BLaER1 treated with 17β-estradiol and CSF1 and Interleukin-3, amounts not matched to agents 10 nM and 100 nM (cell line): ENCODE measurements at regions not wholly inside any gene's neighbourhood (a gene's known extent, or its start where the extent isn't known, plus 50 kb on each side); places are given as distances from the start of the nearest gene placed in this dataset.
"Not testable (repeated sequence)": the region's sequence is repeated elsewhere in the genome, so short reads cannot be mapped to it uniquely, and the experiment has no call there.

Experiments
- H3K27ac ChIP-seq, 11 experiments: shearing (Covaris generic); formaldehyde crosslinking; 2 replicates each; pipeline ENCODE4 v1.8.1; 2022
- H3K27me3 ChIP-seq, 11 experiments: shearing (Covaris generic); formaldehyde crosslinking; 2 replicates each; pipeline ENCODE4 v1.8.1; 2022
- H3K36me3 ChIP-seq, 11 experiments: shearing (Covaris generic); formaldehyde crosslinking; 2 replicates each; pipeline ENCODE4 v1.8.1; 2022
- H3K4me1 ChIP-seq, 10 experiments: shearing (Covaris generic); formaldehyde crosslinking; 2 replicates each; pipeline ENCODE4 v1.8.1; 2022
- H3K4me2 ChIP-seq, 11 experiments: shearing (Covaris generic); formaldehyde crosslinking; 2 replicates each; pipeline ENCODE4 v1.8.1; 2022
- H3K4me3 ChIP-seq, 10 experiments: shearing (Covaris generic); formaldehyde crosslinking; 2 replicates each; pipeline ENCODE4 v1.8.1; 2022
- H3K9ac ChIP-seq, 11 experiments: shearing (Covaris generic); formaldehyde crosslinking; 2 replicates each; pipeline ENCODE4 v1.8.1; 2022
- H3K9me3 ChIP-seq, 11 experiments: shearing (Covaris generic); formaldehyde crosslinking; replicated peaks in 1 of 11; 2 replicates each; pipeline ENCODE4 v1.8.1; 2022
- H4K20me1 ChIP-seq, 11 experiments: shearing (Covaris generic); formaldehyde crosslinking; 2 replicates each; pipeline ENCODE4 v1.8.1; 2022
- Cebpa-rat ChIP-seq, 11 experiments: shearing (Covaris generic); IDR thresholded peaks; 2 replicates each; pipeline ENCODE4 v1.8.1; 2022

DNA sequence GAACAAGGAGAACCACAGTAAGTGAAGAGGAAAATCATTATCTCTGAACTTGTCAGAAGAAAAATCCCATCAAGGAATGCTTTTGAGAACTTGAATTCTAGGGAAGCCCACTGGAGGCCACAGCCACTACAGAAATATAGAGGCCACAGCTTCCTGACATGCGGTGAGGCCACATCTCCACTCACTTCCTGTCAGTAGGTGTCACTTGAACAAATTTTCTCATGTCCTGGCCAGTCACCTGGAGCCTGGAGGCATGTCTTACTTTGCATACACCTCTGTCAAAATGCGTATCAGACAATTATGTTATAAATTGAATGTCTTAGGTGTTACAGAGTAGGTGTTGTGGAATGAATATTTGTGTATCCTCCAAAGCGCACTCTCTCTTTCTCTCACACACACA lies 370.3 kb downstream of the DAD1 start:
- Histone ChIP-seq H3K27ac (no peak overlapping the region), H3K36me3 (no peaks in the 10 kb centered on the region), H3K4me3 (no peak overlapping the region), H3K4me1 (no peaks in the 10 kb centered on the region), H3K9ac (no peak overlapping the region), H3K9me3 (no peaks in the 10 kb centered on the region), H3K27me3 (no peaks in the 10 kb centered on the region), H4K20me1 (no peaks in the 10 kb centered on the region), H3K4me2 (no peak overlapping the region)
- TF ChIP-seq Cebpa-rat (IDR thresholded peaks at IDR 0.05): no peak

DNA sequence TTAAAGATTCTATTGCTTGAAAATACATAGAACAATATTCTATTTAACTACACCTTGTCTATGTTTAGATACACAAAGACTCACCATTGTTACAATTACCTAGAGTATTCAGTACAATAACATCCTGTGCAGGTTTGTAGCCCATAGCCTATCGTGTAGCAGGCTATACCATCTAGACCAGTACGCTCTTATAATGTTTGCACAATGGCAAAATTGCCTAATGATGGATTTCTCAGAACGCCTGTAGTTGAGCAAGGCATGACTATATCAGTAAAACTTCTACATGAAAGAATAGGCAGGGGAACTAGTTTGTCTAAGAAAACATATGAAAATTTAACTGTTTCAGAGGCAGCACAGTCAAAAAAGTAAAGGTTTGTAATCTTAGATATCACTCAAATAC lies 375.9 kb downstream of the DAD1 start:
- H3K27ac ChIP-seq: no peak overlapping the region
- no peaks in the 10 kb centered on the region for H3K9me3 ChIP-seq
- no peak overlapping the region for H3K9ac ChIP-seq
- no peak for TF ChIP-seq Cebpa-rat (IDR thresholded peaks at IDR 0.05)
- H3K4me2 ChIP-seq: no peak overlapping the region
- H3K27me3 ChIP-seq: no peaks in the 10 kb centered on the region
- H3K36me3 ChIP-seq: no peaks in the 10 kb centered on the region
- H4K20me1 ChIP-seq: no peaks in the 10 kb centered on the region
- no peak overlapping the region for H3K4me3 ChIP-seq
- no peaks in the 10 kb centered on the region for H3K4me1 ChIP-seq

DNA sequence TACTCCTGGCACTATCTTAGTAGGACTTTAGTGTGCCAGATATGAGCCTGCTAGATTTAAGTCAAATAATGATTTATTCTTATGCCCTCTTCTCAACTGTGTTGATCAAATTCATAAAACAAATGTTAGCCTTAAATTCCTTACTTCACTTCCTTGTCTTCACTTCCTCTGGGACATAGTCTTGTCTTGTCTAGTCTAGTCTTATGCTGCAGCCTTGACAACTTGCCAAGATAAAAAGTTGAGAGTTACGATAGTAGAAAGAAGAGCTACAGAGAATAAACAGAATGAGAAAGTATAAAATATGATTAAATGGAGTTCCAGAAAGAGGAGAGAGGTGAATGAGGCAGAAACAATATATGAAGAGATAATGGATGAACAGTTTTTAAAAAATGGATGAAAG lies 378.1 kb downstream of the DAD1 start:
- H3K4me3 ChIP-seq: no peak overlapping the region
- H3K4me1 ChIP-seq: no peaks in the 10 kb centered on the region
- H3K27me3 ChIP-seq: no peaks in the 10 kb centered on the region
- no peaks in the 10 kb centered on the region for H3K9me3 ChIP-seq
- no peak overlapping the region for H3K4me2 ChIP-seq
- no peak overlapping the region for H3K27ac ChIP-seq
- no peak for TF ChIP-seq Cebpa-rat (IDR thresholded peaks at IDR 0.05)
- no peak overlapping the region for H3K9ac ChIP-seq
- no peaks in the 10 kb centered on the region for H4K20me1 ChIP-seq
- no peaks in the 10 kb centered on the region for H3K36me3 ChIP-seq

DNA sequence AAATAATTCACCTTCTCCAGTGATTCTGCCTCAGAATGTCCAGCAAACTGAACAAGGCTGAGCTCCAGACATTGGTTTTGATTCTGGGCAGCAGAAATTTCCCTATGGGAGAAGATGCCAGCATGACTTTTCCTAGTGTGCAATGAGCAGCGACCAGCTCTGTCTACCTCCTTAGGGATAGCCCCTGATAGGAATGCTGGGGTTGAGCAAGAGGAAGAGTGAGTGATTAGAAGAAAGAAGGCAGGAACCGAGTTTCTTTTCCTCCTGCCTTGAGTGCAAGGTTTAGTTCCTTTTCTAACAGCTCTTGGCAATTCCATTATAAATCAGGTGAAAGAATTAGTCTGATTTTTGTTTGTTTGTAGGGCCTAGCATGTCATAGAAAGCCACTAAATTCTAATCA lies 379.0 kb downstream of the DAD1 start:
- Histone ChIP-seq H3K9me3 (no peaks in the 10 kb centered on the region), H4K20me1 (no peaks in the 10 kb centered on the region), H3K27ac (no peak overlapping the region), H3K4me2 (no peak overlapping the region), H3K9ac (no peak overlapping the region), H3K4me1 (no peaks in the 10 kb centered on the region), H3K4me3 (no peak overlapping the region), H3K36me3 (no peaks in the 10 kb centered on the region), H3K27me3 (no peaks in the 10 kb centered on the region)
- no peak for TF ChIP-seq Cebpa-rat (IDR thresholded peaks at IDR 0.05)

DNA sequence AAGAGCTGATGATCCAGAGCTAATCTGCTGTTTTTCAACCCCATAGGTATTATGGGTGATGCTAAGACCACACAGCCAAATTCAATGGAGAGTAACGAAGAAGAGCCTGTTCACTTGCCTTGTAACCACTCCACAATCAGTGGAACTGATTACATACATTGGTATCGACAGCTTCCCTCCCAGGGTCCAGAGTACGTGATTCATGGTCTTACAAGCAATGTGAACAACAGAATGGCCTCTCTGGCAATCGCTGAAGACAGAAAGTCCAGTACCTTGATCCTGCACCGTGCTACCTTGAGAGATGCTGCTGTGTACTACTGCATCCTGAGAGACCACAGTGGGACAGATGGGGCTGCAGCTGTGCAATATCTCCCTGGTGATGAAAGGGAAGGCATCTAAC lies 386.0 kb downstream of the DAD1 start:
- H4K20me1 ChIP-seq: no peaks in the 10 kb centered on the region
- TF ChIP-seq Cebpa-rat (IDR thresholded peaks at IDR 0.05): no peak
- H3K9me3 ChIP-seq: peaks cover 0 to 8% (median 5%) of the 10 kb centered on the region in 11 experiments; a peak in 2 of 22 replicates
- no peak overlapping the region for H3K4me2 ChIP-seq
- no peak overlapping the region for H3K27ac ChIP-seq
- H3K27me3 ChIP-seq: no peaks in the 10 kb centered on the region
- H3K36me3 ChIP-seq: no peaks in the 10 kb centered on the region
- H3K4me1 ChIP-seq: no peaks in the 10 kb centered on the region
- H3K9ac ChIP-seq: no peak overlapping the region
- H3K4me3 ChIP-seq: no peak overlapping the region

DNA sequence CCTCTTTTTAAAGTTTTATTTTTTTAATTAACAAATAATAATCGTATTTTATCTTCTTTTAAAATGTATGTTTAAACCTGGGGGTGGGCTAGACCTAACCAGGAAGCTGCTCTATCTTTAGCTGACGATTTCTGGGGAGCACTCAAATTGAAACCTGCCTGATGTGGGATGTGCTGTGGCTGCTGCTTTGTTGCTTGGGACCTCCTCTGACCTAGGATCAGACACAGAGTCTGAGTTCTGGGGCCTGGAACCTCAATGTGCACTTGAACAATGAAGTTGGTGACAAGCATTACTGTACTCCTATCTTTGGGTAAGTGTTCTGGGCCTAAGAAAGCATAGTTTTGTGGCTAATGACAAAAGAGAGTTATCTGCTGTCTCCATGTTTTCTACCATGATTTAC lies 386.7 kb downstream of the DAD1 start:
- no peak overlapping the region for H3K9ac ChIP-seq
- H3K4me3 ChIP-seq: no peak overlapping the region
- no peaks in the 10 kb centered on the region for H3K36me3 ChIP-seq
- no peak for TF ChIP-seq Cebpa-rat (IDR thresholded peaks at IDR 0.05)
- H4K20me1 ChIP-seq: no peaks in the 10 kb centered on the region
- H3K27ac ChIP-seq: no peak overlapping the region
- H3K4me2 ChIP-seq: no peak overlapping the region
- H3K4me1 ChIP-seq: no peaks in the 10 kb centered on the region
- no peaks in the 10 kb centered on the region for H3K27me3 ChIP-seq
- H3K9me3 ChIP-seq: peaks cover 0 to 8% (median 5%) of the 10 kb centered on the region in 11 experiments; a peak in 2 of 22 replicates

DNA sequence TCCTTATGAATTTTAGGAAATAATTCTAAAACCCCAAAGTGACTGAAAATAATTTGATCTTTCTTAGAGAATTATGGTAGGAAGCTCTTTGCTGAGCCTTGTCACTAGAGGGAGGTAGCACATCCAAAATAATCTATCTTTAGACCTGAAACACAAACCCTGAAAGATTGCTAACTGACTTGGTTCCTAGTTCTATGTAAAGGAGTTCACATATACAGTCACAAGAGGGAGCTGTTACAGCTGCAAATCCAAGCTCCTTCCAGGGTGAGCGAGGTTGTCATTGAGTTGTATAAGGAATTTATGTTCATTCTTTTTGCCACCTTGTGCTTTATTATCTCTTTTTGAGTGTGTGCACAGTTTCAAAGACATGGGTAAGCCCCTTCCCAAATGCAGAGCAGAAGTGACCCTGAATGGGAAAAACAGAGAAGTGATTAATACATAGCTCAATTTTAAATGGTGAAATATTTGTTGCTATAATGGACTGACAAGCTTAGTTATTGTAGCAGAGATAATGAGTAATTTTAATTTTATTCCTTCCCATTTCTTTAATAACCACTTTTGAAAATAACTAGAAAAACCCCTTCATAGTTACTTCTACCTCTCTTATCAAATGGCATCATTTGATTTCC lies 387.9 kb downstream of the DAD1 start:
- no peaks in the 10 kb centered on the region for H4K20me1 ChIP-seq
- H3K4me1 ChIP-seq: no peaks in the 10 kb centered on the region
- no peak overlapping the region for H3K4me2 ChIP-seq
- H3K9me3 ChIP-seq: peaks cover 0 to 8% (median 5%) of the 10 kb centered on the region in 11 experiments; a peak in 2 of 22 replicates
- no peaks in the 10 kb centered on the region for H3K36me3 ChIP-seq
- no peaks in the 10 kb centered on the region for H3K27me3 ChIP-seq
- H3K4me3 ChIP-seq: no peak overlapping the region
- no peak overlapping the region for H3K27ac ChIP-seq
- TF ChIP-seq Cebpa-rat (IDR thresholded peaks at IDR 0.05): no peak
- H3K9ac ChIP-seq: no peak overlapping the region

DNA sequence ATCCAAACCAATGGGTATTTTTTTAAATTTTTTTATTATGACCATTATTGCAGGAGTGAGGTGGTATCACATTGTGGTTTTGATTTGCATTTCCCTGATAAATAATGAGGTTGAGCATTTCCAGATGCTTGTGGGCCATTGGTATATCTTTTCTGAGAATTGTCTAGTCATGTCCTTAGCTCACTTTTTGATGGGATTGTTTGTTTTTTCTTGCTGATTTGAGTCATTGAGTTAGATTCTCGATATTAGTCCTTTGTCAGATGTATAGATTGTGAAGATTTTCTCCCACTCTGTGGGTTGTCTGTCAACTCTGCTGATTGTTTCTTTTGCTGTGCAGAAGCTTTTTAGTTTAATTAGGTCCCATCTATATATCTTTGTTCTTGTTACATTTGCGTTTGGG lies 388.9 kb downstream of the DAD1 start:
- not testable (repeated sequence) for H3K4me3 ChIP-seq, H4K20me1 ChIP-seq, H3K36me3 ChIP-seq

DNA sequence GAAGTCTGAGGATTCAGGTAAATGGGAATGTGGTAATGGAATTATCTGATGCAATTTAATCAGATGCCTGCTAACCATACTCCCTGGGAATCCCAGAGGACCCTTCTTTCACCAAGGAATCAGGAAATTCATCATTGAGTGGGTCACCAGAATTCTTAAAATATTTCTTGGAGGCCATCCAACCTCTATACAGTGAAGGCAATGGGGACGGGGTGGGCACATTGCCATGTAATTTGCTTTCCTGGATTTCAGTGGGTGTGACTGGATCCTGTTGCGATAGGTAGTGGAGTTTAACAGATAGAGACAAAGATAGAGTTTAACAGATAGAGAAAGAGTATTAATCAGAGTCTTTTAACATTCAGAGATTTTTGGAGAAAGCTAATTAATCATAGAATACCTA lies 394.4 kb downstream of the DAD1 start:
- TF ChIP-seq Cebpa-rat (IDR thresholded peaks at IDR 0.05): no peak
- Histone ChIP-seq H3K9ac (no peak overlapping the region), H3K27me3 (no peaks in the 10 kb centered on the region), H3K4me3 (no peak overlapping the region), H4K20me1 (no peaks in the 10 kb centered on the region), H3K4me1 (no peaks in the 10 kb centered on the region), H3K4me2 (no peak overlapping the region), H3K9me3 (peaks cover 0 to 8% (median 5%) of the 10 kb centered on the region in 11 experiments; a peak in 2 of 22 replicates), H3K27ac (no peak overlapping the region), H3K36me3 (no peaks in the 10 kb centered on the region)

More for the DNA sequence above, 388.9 kb downstream of the DAD1 start:
- not testable (repeated sequence) for H3K27ac ChIP-seq, H3K9ac ChIP-seq, H3K4me2 ChIP-seq, H3K4me1 ChIP-seq, H3K27me3 ChIP-seq, H3K9me3 ChIP-seq

DNA sequence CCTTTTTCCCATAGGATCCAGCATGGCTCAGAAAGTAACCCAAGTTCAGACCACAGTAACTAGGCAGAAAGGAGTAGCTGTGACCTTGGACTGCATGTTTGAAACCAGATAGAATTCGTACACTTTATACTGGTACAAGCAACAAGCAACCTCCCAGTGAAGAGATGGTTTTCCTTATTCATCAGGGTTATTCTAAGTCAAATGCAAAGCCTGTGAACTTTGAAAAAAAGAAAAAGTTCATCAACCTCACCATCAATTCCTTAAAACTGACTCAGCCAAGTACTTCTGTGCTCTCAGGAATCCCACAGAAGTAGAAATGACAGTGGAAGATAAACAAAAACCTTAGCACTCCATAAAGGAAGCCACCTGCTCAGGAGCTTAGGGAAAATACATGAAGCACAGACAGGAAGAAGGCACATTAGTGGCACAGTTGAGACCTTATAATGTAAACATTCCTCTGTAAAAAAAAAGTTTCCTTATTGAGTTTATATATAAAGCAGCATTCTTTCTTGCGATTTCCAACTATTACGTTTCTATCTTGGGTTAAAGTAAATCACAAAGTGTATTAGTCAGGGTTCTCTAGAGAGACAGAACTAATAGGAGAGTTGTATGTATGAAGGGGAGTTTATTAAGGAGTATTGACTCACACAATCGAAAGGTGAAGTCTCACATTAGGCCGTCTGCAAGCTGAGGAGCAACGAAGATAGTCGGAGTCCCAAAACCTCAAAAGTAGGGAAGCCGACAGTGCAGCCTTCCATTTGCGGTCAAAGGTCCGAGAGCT lies 398.4 kb downstream of the DAD1 start:
- Histone ChIP-seq H3K36me3 (no peaks in the 10 kb centered on the region), H3K4me2 (no peak overlapping the region), H3K27ac (no peak overlapping the region), H3K4me3 (no peak overlapping the region), H4K20me1 (no peaks in the 10 kb centered on the region), H3K9ac (no peak overlapping the region), H3K9me3 (no peaks in the 10 kb centered on the region), H3K4me1 (no peaks in the 10 kb centered on the region), H3K27me3 (no peaks in the 10 kb centered on the region)
- no peak for TF ChIP-seq Cebpa-rat (IDR thresholded peaks at IDR 0.05)
